Loucy (cell line): ENCODE measurements at regions not wholly inside any gene's neighbourhood (a gene's known extent, or its start where the extent isn't known, plus 50 kb on each side); places are given as distances from the start of the nearest gene placed in this dataset.

ENCODE experiments used
- H2AFZ ChIP-seq: fragments of 200-600 bp; sonication (generic); 2 replicates; pipeline ENCODE4 v1.6.0; 2016; ENCODE audit warnings: antibody characterized with exemption, mild to moderate bottlenecking, low read length, moderate library complexity
- H3F3A ChIP-seq: fragments of 200-600 bp; 2 replicates; pipeline ENCODE4 v1.6.0; 2016; ENCODE audit warnings: antibody characterized with exemption, low read depth, mild to moderate bottlenecking
- H3K27me3 ChIP-seq: fragments of 200-600 bp; sonication (generic); 2 replicates; pipeline ENCODE4 v1.6.1; 2014; ENCODE audit warnings: low read length, mild to moderate bottlenecking; ENCODE audit not compliant: insufficient read depth, poor library complexity, severe bottlenecking
- H3K36me3 ChIP-seq: fragments of 200-600 bp; sonication (generic); 2 replicates; pipeline ENCODE4 v1.6.1; 2016; ENCODE audit warnings: low read length; ENCODE audit not compliant: insufficient read depth
- H3K4me1 ChIP-seq: fragments of 200-600 bp; sonication (generic); 2 replicates; pipeline ENCODE4 v1.5.1; 2014; ENCODE audit warnings: low read length, mild to moderate bottlenecking; ENCODE audit not compliant: insufficient read depth, poor library complexity, severe bottlenecking
- H3K4me2 ChIP-seq: fragments of 200-600 bp; sonication (generic); 2 replicates; pipeline ENCODE4 v1.6.0; 2014; ENCODE audit warnings: antibody characterized with exemption, low read length, low read depth, mild to moderate bottlenecking; ENCODE audit not compliant: poor library complexity, severe bottlenecking
- H3K4me3 ChIP-seq: fragments of 200-600 bp; sonication (generic); 2 replicates; pipeline ENCODE4 v1.5.1; 2014; ENCODE audit warnings: low read length, mild to moderate bottlenecking, mixed read lengths; ENCODE audit not compliant: poor library complexity, severe bottlenecking
- H3K79me2 ChIP-seq: fragments of 200-600 bp; sonication (generic); 2 replicates; pipeline ENCODE4 v1.6.1; 2014; ENCODE audit warnings: low read length; ENCODE audit not compliant: insufficient read depth
- H3K9ac ChIP-seq: fragments of 200-600 bp; sonication (generic); 2 replicates; pipeline ENCODE4 v1.6.0; 2014; ENCODE audit warnings: mild to moderate bottlenecking, low read depth, low read length, moderate library complexity; ENCODE audit not compliant: poor library complexity, severe bottlenecking
- H3K9me2 ChIP-seq: fragments of 200-600 bp; sonication (generic); replicated peaks from 2 replicates; pipeline ENCODE4 v1.6.1; 2016; ENCODE audit warnings: low read depth, low read length, mixed read lengths
- H3K9me3 ChIP-seq: fragments of 200-600 bp; sonication (generic); 2 replicates; pipeline ENCODE4 v1.6.1; 2014; ENCODE audit warnings: mild to moderate bottlenecking, antibody characterized with exemption, low read length, low read depth; ENCODE audit not compliant: insufficient read depth
- H4K20me1 ChIP-seq: fragments of 200-600 bp; sonication (generic); 2 replicates; pipeline ENCODE4 v1.6.0; 2014; ENCODE audit warnings: antibody characterized with exemption, low read length, mild to moderate bottlenecking; ENCODE audit not compliant: insufficient read depth, poor library complexity, severe bottlenecking
- CTCF ChIP-seq: fragments of 200-600 bp; sonication (generic); conservative IDR thresholded peaks from 2 replicates; pipeline ENCODE4 v1.5.1; 2014; ENCODE audit warnings: mild to moderate bottlenecking, antibody characterized with exemption, low read length
- EZH2phosphoT487 ChIP-seq: fragments of 200-600 bp; IDR thresholded peaks from 2 replicates; pipeline ENCODE4 v1.6.1; 2018; ENCODE audit warnings: antibody characterized with exemption, mild to moderate bottlenecking, moderate library complexity, borderline replicate concordance

- Histone ChIP-seq H4K20me1 (no peaks in the 10 kb centered on the region), H3K79me2 (no peaks in the 10 kb centered on the region), H3K4me3 (no peak overlapping the region), H3K9me2 (no peaks in the 10 kb centered on the region), H3F3A (no peaks in the 10 kb centered on the region), H3K4me1 (no peaks in the 10 kb centered on the region), H3K4me2 (no peak overlapping the region), H3K9ac (no peak overlapping the region), H2AFZ (no peak overlapping the region), H3K27me3 (no peaks in the 10 kb centered on the region), H3K9me3 (no peaks in the 10 kb centered on the region), H3K36me3 (no peaks in the 10 kb centered on the region)
- TF ChIP-seq EZH2phosphoT487 (no peak), CTCF (no peak)
Measured at GRCh38 chr6:90787446-90787845, 200.6 kb upstream of the MAP3K7 start.

GRCh38 chr6:90780778-90781177, 193.9 kb upstream of the MAP3K7 start:
- Histone ChIP-seq H3K27me3 (peaks cover 10% of the 10 kb centered on the region), H3K79me2 (no peaks in the 10 kb centered on the region), H3F3A (no peaks in the 10 kb centered on the region), H3K9me3 (no peaks in the 10 kb centered on the region), H3K36me3 (no peaks in the 10 kb centered on the region), H2AFZ (no peak overlapping the region), H3K9me2 (no peaks in the 10 kb centered on the region), H3K4me3 (no peak overlapping the region), H3K4me1 (no peaks in the 10 kb centered on the region), H4K20me1 (no peaks in the 10 kb centered on the region), H3K4me2 (no peak overlapping the region), H3K9ac (no peak overlapping the region)
- no peak for TF ChIP-seq EZH2phosphoT487
- TF ChIP-seq CTCF: no peak

GRCh38 chr6:90780141-90780540, 193.3 kb upstream of the MAP3K7 start:
- Histone ChIP-seq H3K9me2 (no peaks in the 10 kb centered on the region), H3K9me3 (no peaks in the 10 kb centered on the region), H3K79me2 (no peaks in the 10 kb centered on the region), H3K4me2 (no peak overlapping the region), H4K20me1 (no peaks in the 10 kb centered on the region), H3K36me3 (no peaks in the 10 kb centered on the region), H3K9ac (no peak overlapping the region), H3K4me1 (no peaks in the 10 kb centered on the region), H3K4me3 (no peak overlapping the region), H3F3A (no peaks in the 10 kb centered on the region), H2AFZ (no peak overlapping the region), H3K27me3 (peaks cover 10% of the 10 kb centered on the region)
- TF ChIP-seq EZH2phosphoT487 (no peak), CTCF (no peak)
